Gastroesophageal sphincter (tissue), 3 donors: ENCODE measurements at regions not wholly inside any gene's neighbourhood (a gene's known extent, or its start where the extent isn't known, plus 50 kb on each side); places are given as distances from the start of the nearest gene placed in this dataset.

Experiments
- CTCF ChIP-seq, 4 experiments: fragments of 200-600 bp in 2 of 4; fragments of 450-650 bp in 2 of 4; sonication (generic) in 1 of 4; IDR thresholded peaks; one replicate each; pipeline ENCODE4 v1.5.1; 2017 to 2019; ENCODE audit warnings: antibody characterized with exemption in 4 of 4, mild to moderate bottlenecking in 2 of 4, moderate library complexity in 2 of 4
- EP300 ChIP-seq: sonication (generic); formaldehyde crosslinking; IDR thresholded peaks from one replicate; pipeline ENCODE4 v1.6.1; 2017; ENCODE audit warnings: antibody characterized with exemption, mild to moderate bottlenecking
- POLR2A ChIP-seq, 2 donors: fragments of 450-650 bp; IDR thresholded peaks; one replicate each; pipeline ENCODE4 v1.6.1; 2017; ENCODE audit warnings: antibody characterized with exemption in 2 of 2, mild to moderate bottlenecking in 2 of 2, moderate library complexity in 1 of 2
- POLR2AphosphoS5 ChIP-seq: sonication (generic); formaldehyde crosslinking; IDR thresholded peaks from one replicate; pipeline ENCODE4 v1.6.1; 2017; ENCODE audit warnings: antibody characterized with exemption

GRCh38 chr5:167629634-167630033 lies 661.8 kb upstream of the WWC1 start:
- TF ChIP-seq CTCF (IDR thresholded peaks at IDR 0.05), result no peak
- no peak for TF ChIP-seq POLR2A (IDR thresholded peaks at IDR 0.05)
- no peak for TF ChIP-seq POLR2AphosphoS5
- no peak for TF ChIP-seq EP300
